Gastroesophageal sphincter (tissue), 4 donors: ENCODE measurements at regions not wholly inside any gene's neighbourhood (a gene's known extent, or its start where the extent isn't known, plus 50 kb on each side); places are given as distances from the start of the nearest gene placed in this dataset.

ENCODE experiments used
- ATAC-seq: fragments of 150-250 bp; one replicate; pipeline ENCODE4 v1.9.1; 2016; ENCODE audit warnings: mild to moderate bottlenecking, moderate library complexity
- H3K27ac ChIP-seq, 4 donors: fragments of 200-600 bp; sonication (generic) in 3 of 4; 1 replicate in 3 of 4; 2 replicates in 1 of 4; pipeline ENCODE4 v1.5.1; 2016 to 2019
- H3K27me3 ChIP-seq: fragments of 200-600 bp; sonication (generic); one replicate; pipeline ENCODE4 v1.5.1; 2019
- H3K36me3 ChIP-seq, 2 donors: fragments of 200-600 bp; sonication (generic); one replicate each; pipeline ENCODE4 v1.5.1; 2019; ENCODE audit warnings: control low read depth in 1 of 2
- H3K4me1 ChIP-seq, 3 donors: fragments of 200-600 bp; sonication (generic); 1 replicate in 2 of 3; 2 replicates in 1 of 3; pipeline ENCODE4 v1.5.1; 2016 to 2019; ENCODE audit warnings: control low read depth in 2 of 3
- H3K4me3 ChIP-seq, 2 donors: fragments of 200-600 bp; sonication (generic); one replicate each; pipeline ENCODE4 v1.5.1; 2019; ENCODE audit warnings: mild to moderate bottlenecking in 1 of 2, moderate library complexity in 1 of 2
- H3K9me3 ChIP-seq, 3 donors: fragments of 200-600 bp; sonication (generic); one replicate each; pipeline ENCODE4 v1.5.1; 2017 to 2019; ENCODE audit warnings: control low read depth in 2 of 3
- EP300 ChIP-seq: sonication (generic); formaldehyde crosslinking; IDR thresholded peaks from one replicate; pipeline ENCODE4 v1.6.1; 2017; ENCODE audit warnings: antibody characterized with exemption, mild to moderate bottlenecking
- POLR2A ChIP-seq, 2 donors: fragments of 450-650 bp; IDR thresholded peaks; one replicate each; pipeline ENCODE4 v1.6.1; 2017; ENCODE audit warnings: antibody characterized with exemption in 2 of 2, mild to moderate bottlenecking in 2 of 2, moderate library complexity in 1 of 2
- POLR2AphosphoS5 ChIP-seq: sonication (generic); formaldehyde crosslinking; IDR thresholded peaks from one replicate; pipeline ENCODE4 v1.6.1; 2017; ENCODE audit warnings: antibody characterized with exemption
- WGBS, 2 donors: methylation state at CpG; one replicate each; pipeline ENCODE4 v1.1.5; 2018; ENCODE audit warnings: low coverage in 1 of 2; 5-methylcytosine and 5-hydroxymethylcytosine counted together
- TF ChIP-seq, protein P1 (sequence below), 4 experiments: fragments of 200-600 bp in 2 of 4; fragments of 450-650 bp in 2 of 4; sonication (generic) in 1 of 4; IDR thresholded peaks; one replicate each; pipeline ENCODE4 v1.5.1; 2017 to 2019; ENCODE audit warnings: antibody characterized with exemption in 4 of 4, mild to moderate bottlenecking in 2 of 4, moderate library complexity in 2 of 4

DNA sequence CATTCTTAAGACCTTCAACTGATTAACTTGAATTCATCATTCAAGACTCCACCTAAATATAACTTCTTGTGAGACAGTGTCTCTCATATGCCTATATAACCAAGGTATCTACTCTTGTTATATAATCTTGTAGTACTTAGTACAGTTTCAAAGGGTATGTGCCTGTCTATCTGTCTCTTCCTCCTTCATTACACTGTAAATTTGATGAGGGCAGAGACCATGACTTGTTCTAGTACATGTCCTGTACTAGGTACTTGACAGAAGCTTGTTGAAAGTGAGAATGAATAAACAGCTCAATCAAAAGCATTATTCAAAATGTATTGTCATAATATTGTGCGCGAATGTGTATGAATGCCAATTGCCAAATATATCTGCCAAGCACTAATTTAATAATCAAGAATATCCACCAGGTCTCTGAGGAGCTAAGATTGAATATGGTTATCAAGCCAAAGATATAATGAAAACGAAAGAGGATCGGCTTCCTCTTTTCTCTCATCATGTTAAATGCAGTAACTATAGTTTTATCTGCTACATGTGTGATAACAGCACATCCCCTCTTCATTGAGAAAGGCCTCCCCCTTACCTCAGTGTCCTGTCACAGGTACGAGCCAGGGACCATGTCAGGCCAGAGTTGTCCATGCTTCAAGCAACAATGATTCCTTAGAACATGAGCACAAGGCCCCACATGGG lies 117.3 kb downstream of the UCHL5 start:
- Histone ChIP-seq H3K27ac (peak overlapping the region in 1 of 4 donors; percentile 11), H3K4me3 (no peak overlapping the region), H3K4me1 (no peaks in the 10 kb centered on the region), H3K9me3 (no peaks in the 10 kb centered on the region), H3K27me3 (no peaks in the 10 kb centered on the region), H3K36me3 (no peaks in the 10 kb centered on the region)
- WGBS, 2 donors: 91 to 95% methylated on average over 5 of the region's 5 CpGs
- ATAC-seq: no peak
- no peak for TF ChIP-seq POLR2A (IDR thresholded peaks at IDR 0.05)
- TF ChIP-seq EP300: no peak
- no peak for TF ChIP-seq POLR2AphosphoS5
- TF ChIP-seq, protein P1, sequence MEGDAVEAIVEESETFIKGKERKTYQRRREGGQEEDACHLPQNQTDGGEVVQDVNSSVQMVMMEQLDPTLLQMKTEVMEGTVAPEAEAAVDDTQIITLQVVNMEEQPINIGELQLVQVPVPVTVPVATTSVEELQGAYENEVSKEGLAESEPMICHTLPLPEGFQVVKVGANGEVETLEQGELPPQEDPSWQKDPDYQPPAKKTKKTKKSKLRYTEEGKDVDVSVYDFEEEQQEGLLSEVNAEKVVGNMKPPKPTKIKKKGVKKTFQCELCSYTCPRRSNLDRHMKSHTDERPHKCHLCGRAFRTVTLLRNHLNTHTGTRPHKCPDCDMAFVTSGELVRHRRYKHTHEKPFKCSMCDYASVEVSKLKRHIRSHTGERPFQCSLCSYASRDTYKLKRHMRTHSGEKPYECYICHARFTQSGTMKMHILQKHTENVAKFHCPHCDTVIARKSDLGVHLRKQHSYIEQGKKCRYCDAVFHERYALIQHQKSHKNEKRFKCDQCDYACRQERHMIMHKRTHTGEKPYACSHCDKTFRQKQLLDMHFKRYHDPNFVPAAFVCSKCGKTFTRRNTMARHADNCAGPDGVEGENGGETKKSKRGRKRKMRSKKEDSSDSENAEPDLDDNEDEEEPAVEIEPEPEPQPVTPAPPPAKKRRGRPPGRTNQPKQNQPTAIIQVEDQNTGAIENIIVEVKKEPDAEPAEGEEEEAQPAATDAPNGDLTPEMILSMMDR (IDR thresholded peaks at IDR 0.05): no peak

DNA sequence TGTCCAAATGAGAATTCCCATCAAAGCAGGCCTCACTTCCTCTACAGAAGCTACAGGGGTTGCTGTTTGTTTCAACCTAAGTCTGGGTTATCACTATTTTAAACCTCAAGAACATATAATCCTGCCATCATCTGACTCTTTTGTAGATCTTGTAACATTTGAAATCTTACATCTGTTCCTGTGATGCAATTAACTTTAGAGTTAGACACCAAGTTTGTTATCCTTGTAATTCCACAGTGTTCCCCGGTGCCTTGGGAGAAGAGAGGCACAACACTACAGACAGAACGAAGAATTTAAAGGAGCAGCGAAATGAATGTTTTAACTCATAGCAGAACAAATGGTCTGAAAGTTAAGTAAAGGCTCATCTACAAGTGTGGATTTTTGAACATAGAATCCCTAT lies 116.1 kb downstream of the UCHL5 start:
- H3K4me3 ChIP-seq: no peak overlapping the region
- peak; percentile 63 for ATAC-seq
- no peaks in the 10 kb centered on the region for H3K36me3 ChIP-seq
- H3K27ac ChIP-seq: peak overlapping the region in 2 of 4 donors; percentile 22 to 34
- no peaks in the 10 kb centered on the region for H3K9me3 ChIP-seq
- TF ChIP-seq, protein P1 (IDR thresholded peaks at IDR 0.05): no peak
- no peak for TF ChIP-seq POLR2AphosphoS5
- no peak for TF ChIP-seq POLR2A (IDR thresholded peaks at IDR 0.05)
- no peak for TF ChIP-seq EP300
- WGBS, 2 donors: 62 to 80% methylated on average over 3 of the region's 3 CpGs
- no peaks in the 10 kb centered on the region for H3K27me3 ChIP-seq
- H3K4me1 ChIP-seq: no peaks in the 10 kb centered on the region

DNA sequence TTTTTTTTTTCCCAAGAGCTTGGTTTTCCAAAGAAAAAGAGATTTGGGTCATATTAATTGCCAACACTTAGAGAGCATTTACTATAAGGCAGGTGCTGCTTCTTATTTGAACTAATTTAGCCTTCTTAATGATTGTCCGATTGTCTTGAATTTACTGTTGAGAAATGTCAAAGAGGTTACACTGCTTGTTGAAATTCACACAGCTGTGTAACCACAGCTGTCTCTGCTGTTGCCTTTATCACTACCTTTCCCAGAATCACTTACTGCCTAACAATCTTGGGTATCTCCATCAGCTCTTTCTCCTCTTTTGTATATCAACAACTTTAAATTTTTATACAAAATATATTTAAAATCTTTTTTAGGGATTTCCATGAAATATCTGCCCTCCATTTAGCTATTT lies 115.6 kb downstream of the UCHL5 start:
- H3K36me3 ChIP-seq: no peaks in the 10 kb centered on the region
- H3K27me3 ChIP-seq: no peaks in the 10 kb centered on the region
- H3K4me3 ChIP-seq: no peak overlapping the region
- 56 to 67% methylated on average over 1 of the region's 1 CpG for WGBS, 2 donors
- H3K9me3 ChIP-seq: no peaks in the 10 kb centered on the region
- TF ChIP-seq EP300 (no peak), POLR2A (IDR thresholded peaks at IDR 0.05) (no peak)
- no peak for ATAC-seq
- no peaks in the 10 kb centered on the region for H3K4me1 ChIP-seq
- H3K27ac ChIP-seq: peak overlapping the region in 2 of 4 donors; percentile 22 to 34

GRCh38 chr1:192945390-192946130 lies 113.6 kb downstream of the UCHL5 start:
- Histone ChIP-seq H3K27ac (no peak overlapping the region), H3K4me1 (no peaks in the 10 kb centered on the region), H3K36me3 (no peaks in the 10 kb centered on the region), H3K9me3 (no peaks in the 10 kb centered on the region), H3K4me3 (no peak overlapping the region), H3K27me3 (no peaks in the 10 kb centered on the region)
- no peak for TF ChIP-seq EP300
- TF ChIP-seq, protein P1 (IDR thresholded peaks at IDR 0.05): no peak
- no peak for TF ChIP-seq POLR2A (IDR thresholded peaks at IDR 0.05)
- TF ChIP-seq POLR2AphosphoS5: no peak
- no peak for ATAC-seq
- WGBS, 2 donors: 64 to 73% methylated on average over 5 of the region's 5 CpGs

DNA sequence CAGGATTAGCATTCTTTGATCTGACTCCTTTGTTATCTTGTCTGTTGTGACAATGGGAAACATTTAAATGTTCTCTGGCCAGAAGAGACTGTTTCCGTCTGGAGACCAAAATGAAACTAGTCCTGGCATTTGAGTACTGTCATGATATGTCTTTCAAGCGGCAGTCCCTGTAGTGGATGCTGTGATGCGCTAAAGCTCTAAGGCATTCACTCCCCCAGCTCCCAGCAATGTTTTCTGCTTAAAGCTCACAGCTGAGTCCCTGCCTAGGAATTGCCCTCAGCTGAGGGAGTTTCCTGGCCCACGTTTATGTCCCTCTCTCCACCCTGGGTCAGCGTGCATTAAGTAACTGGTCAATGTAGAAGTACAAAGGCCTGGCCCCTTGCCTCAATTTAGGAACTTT lies 109.4 kb downstream of the UCHL5 start:
- Histone ChIP-seq H3K27ac (no peak overlapping the region), H3K4me3 (no peak overlapping the region), H3K36me3 (no peaks in the 10 kb centered on the region), H3K4me1 (peaks cover 0 to 15% (median 0%) of the 10 kb centered on the region in 3 donors), H3K27me3 (no peaks in the 10 kb centered on the region), H3K9me3 (no peaks in the 10 kb centered on the region)
- WGBS, 2 donors: 89 to 92% methylated on average over 4 of the region's 5 CpGs
- no peak for ATAC-seq
- TF ChIP-seq POLR2AphosphoS5: no peak
- TF ChIP-seq, protein P1 (IDR thresholded peaks at IDR 0.05): no peak
